Muscle of arm (tissue), 1 donor: ENCODE measurements at regions not wholly inside any gene's neighbourhood (a gene's known extent, or its start where the extent isn't known, plus 50 kb on each side); places are given as distances from the start of the nearest gene placed in this dataset.
"Not testable (repeated sequence)": the region's sequence is repeated elsewhere in the genome, so short reads cannot be mapped to it uniquely, and the experiment has no call there.

Experiments
- DNase-seq: peaks from one replicate; pipeline ENCODE4 v3.0.0-alpha.2; 2013

GRCh38 chr6:27188885-27189418 lies 58.5 kb upstream of the PRSS16 start:
- DNase-seq: peak; percentile 89

- DNase-seq: no peak
Measured at GRCh38 chr6:27190126-27190525, 57.4 kb upstream of the PRSS16 start.

- not testable (repeated sequence) for DNase-seq
Measured at GRCh38 chr6:27194453-27194852, 53.0 kb upstream of the PRSS16 start.

GRCh38 chr6:27195547-27195946 lies 52.0 kb upstream of the PRSS16 start:
- not testable (repeated sequence) for DNase-seq
